ENCODE measurements at regions not wholly inside any gene's neighbourhood (a gene's known extent, or its start where the extent isn't known, plus 50 kb on each side); places are given as distances from the start of the nearest gene placed in this dataset.

- Histone ChIP-seq H3K4me3 (no peak overlapping the region), H3K36me3 (replicated peaks; ENCODE audit: insufficient read depth, low read depth) (no peaks in the 10 kb centered on the region), H3K27me3 (no peaks in the 10 kb centered on the region), H3K9me3 (ENCODE audit: low read depth) (no peaks in the 10 kb centered on the region), H3K27ac (no peak overlapping the region), H3K4me2 (no peak overlapping the region), H4K20me1 (ENCODE audit: insufficient read depth, poor library complexity, severe bottlenecking) (no peaks in the 10 kb centered on the region), H3K4me1 (ENCODE audit: insufficient read depth) (no peaks in the 10 kb centered on the region), H3K79me2 (no peaks in the 10 kb centered on the region), H2AFZ (no peak overlapping the region), H3K9me2 (replicated peaks; ENCODE audit: insufficient read depth) (no peaks in the 10 kb centered on the region)
- TF ChIP-seq CTCF (IDR thresholded peaks at IDR 0.05; ENCODE audit: poor library complexity) (no peak), EZH2 (IDR thresholded peaks at IDR 0.05; ENCODE audit: borderline replicate concordance) (no peak), EZH2phosphoT487 (IDR thresholded peaks at IDR 0.05; ENCODE audit: low read depth, severe bottlenecking, unreplicated experiment) (no peak)
- WGBS (ENCODE audit: low lambda C conversion rate, missing lambda C conversion rate): 91% methylated on average over 2 of the region's 3 CpGs
- DNase-seq (ENCODE audit: low spot score): no peak
These were observed 60.0 kb upstream of the FGGY start for GRCh38 chr1:59236721-59237545.

- Histone ChIP-seq H3K27me3 (no peaks in the 10 kb centered on the region), H2AFZ (no peak overlapping the region), H3K9me2 (replicated peaks; ENCODE audit: insufficient read depth) (no peaks in the 10 kb centered on the region), H3K36me3 (replicated peaks; ENCODE audit: insufficient read depth, low read depth) (no peaks in the 10 kb centered on the region), H3K79me2 (no peaks in the 10 kb centered on the region), H3K27ac (no peak overlapping the region), H3K4me3 (no peak overlapping the region), H3K4me1 (ENCODE audit: insufficient read depth) (no peaks in the 10 kb centered on the region), H3K4me2 (no peak overlapping the region), H4K20me1 (ENCODE audit: insufficient read depth, poor library complexity, severe bottlenecking) (no peaks in the 10 kb centered on the region), H3K9me3 (ENCODE audit: low read depth) (no peaks in the 10 kb centered on the region)
- TF ChIP-seq EZH2 (IDR thresholded peaks at IDR 0.05; ENCODE audit: borderline replicate concordance) (no peak), CTCF (IDR thresholded peaks at IDR 0.05; ENCODE audit: poor library complexity) (no peak), EZH2phosphoT487 (IDR thresholded peaks at IDR 0.05; ENCODE audit: low read depth, severe bottlenecking, unreplicated experiment) (no peak)
- 87% methylated on average over 2 of the region's 2 CpGs for WGBS (ENCODE audit: low lambda C conversion rate, missing lambda C conversion rate)
- DNase-seq (ENCODE audit: low spot score): no peak
These were observed 59.0 kb upstream of the FGGY start for GRCh38 chr1:59237900-59238299.

- H3K36me3 ChIP-seq (replicated peaks; ENCODE audit: insufficient read depth, low read depth): no peaks in the 10 kb centered on the region
- no peak overlapping the region for H3K4me2 ChIP-seq
- WGBS (ENCODE audit: low lambda C conversion rate, missing lambda C conversion rate): 66% methylated on average over 5 of the region's 5 CpGs
- no peaks in the 10 kb centered on the region for H3K4me1 ChIP-seq (ENCODE audit: insufficient read depth)
- no peaks in the 10 kb centered on the region for H3K9me3 ChIP-seq (ENCODE audit: low read depth)
- no peaks in the 10 kb centered on the region for H3K79me2 ChIP-seq
- no peak for DNase-seq (ENCODE audit: low spot score)
- no peaks in the 10 kb centered on the region for H3K27me3 ChIP-seq
- no peaks in the 10 kb centered on the region for H3K9me2 ChIP-seq (replicated peaks; ENCODE audit: insufficient read depth)
- H3K27ac ChIP-seq: no peak overlapping the region
- TF ChIP-seq EZH2phosphoT487 (IDR thresholded peaks at IDR 0.05; ENCODE audit: low read depth, severe bottlenecking, unreplicated experiment) (no peak), CTCF (IDR thresholded peaks at IDR 0.05; ENCODE audit: poor library complexity) (no peak), EZH2 (IDR thresholded peaks at IDR 0.05; ENCODE audit: borderline replicate concordance) (no peak)
- H4K20me1 ChIP-seq (ENCODE audit: insufficient read depth, poor library complexity, severe bottlenecking): no peaks in the 10 kb centered on the region
- H2AFZ ChIP-seq: no peak overlapping the region
- H3K4me3 ChIP-seq: no peak overlapping the region
These were observed 58.5 kb upstream of the FGGY start for GRCh38 chr1:59238333-59238934.

Measured in hepatocyte (in vitro differentiated cells).